ENCODE measurements at regions not wholly inside any gene's neighbourhood (a gene's known extent, or its start where the extent isn't known, plus 50 kb on each side); places are given as distances from the start of the nearest gene placed in this dataset.
"Not testable (repeated sequence)": the region's sequence is repeated elsewhere in the genome, so short reads cannot be mapped to it uniquely, and the experiment has no call there.

DNA sequence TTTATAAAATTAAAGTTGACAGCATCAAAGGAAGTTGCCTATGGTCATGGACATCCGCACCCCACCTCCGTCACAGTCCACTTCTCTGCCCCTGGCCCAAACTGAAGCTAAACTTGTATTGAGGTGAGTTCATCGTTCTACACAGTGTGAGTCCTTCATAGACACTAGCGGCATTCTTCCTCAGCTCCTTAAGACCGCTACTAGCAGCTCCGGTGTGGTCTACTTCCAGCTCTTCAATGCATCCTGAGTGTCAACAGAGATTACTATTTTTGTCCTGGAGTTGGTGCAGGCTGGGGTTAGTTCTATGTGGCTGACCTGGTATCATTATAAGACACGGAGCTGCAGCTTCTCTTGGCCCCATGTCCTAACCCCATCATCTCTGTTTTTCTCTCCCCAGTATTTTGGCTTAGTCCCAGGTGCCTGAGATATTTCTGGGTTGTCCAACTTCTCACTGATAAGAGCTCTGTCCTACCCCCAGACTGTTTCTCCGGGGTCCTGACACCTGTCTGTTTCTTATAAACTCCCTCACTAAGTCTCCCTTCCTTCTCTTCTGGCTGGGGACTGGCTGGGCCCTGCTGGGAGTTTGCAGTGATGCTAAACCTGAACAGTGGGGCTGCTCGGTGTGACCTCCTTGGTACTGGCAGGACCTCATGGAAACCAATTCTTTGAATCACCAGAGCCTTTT lies 169.2 kb upstream of the ATP10A start:
- H3K27me3 ChIP-seq = no peaks in the 10 kb centered on the region
- TF ChIP-seq, protein P1, sequence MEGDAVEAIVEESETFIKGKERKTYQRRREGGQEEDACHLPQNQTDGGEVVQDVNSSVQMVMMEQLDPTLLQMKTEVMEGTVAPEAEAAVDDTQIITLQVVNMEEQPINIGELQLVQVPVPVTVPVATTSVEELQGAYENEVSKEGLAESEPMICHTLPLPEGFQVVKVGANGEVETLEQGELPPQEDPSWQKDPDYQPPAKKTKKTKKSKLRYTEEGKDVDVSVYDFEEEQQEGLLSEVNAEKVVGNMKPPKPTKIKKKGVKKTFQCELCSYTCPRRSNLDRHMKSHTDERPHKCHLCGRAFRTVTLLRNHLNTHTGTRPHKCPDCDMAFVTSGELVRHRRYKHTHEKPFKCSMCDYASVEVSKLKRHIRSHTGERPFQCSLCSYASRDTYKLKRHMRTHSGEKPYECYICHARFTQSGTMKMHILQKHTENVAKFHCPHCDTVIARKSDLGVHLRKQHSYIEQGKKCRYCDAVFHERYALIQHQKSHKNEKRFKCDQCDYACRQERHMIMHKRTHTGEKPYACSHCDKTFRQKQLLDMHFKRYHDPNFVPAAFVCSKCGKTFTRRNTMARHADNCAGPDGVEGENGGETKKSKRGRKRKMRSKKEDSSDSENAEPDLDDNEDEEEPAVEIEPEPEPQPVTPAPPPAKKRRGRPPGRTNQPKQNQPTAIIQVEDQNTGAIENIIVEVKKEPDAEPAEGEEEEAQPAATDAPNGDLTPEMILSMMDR (IDR thresholded peaks at IDR 0.05) = no peak
- H3K9me3 ChIP-seq = no peaks in the 10 kb centered on the region
- H3K4me1 ChIP-seq = peaks cover 0 to 7% (median 3%) of the 10 kb centered on the region in 4 donors
- peak in 1 of 2 donors; percentile 23 for DNase-seq
- intact Hi-C loops (cut with DNase I; ENCODE audit: low total_unique reads) = no loop called here
- no peak overlapping the region for H3K4me3 ChIP-seq
- no peaks in the 10 kb centered on the region for H3K36me3 ChIP-seq
- no peak overlapping the region for H3K27ac ChIP-seq

DNA sequence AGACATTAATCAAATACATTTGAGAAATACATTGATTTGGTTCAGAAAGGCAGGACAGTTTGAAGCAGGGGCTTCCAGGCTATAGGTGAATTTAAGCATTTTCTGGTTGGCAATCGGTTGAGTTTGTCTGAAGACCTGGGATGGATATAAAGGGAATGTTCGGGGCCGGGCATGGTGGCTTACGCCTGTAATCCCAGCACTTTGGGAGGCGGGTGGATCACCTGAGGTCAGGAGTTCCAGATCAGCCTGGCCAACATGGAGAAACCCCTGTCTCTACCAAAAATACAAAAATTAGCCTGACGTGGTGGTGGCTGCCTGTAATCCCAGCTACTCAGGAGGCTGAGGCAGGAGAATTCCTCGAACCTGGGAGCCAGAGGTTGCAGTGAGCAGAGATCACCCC lies 166.5 kb upstream of the ATP10A start:
- intact Hi-C loops (cut with DNase I; ENCODE audit: low total_unique reads); H3K27me3 ChIP-seq; H3K36me3 ChIP-seq: not testable (repeated sequence)

DNA sequence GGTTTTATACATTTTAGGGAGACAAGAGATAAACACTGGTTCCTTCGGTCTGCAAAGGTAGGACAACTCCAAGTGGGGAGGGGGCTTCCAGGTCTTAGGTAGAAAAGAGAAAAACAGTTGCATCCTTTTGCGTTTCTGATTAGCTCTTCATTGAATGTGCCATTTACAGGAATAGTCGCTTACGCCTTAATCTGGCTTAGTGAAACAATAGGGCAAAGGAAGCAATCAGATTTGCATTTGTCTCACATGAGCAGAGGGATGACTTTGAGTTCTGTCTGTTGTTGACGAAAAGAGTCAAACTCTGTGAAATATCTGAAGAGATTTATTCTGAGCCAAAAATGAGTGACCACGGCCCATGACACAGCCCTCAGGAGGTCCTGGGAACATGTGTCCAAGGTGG lies 166.0 kb upstream of the ATP10A start:
- Histone ChIP-seq H3K27ac (no peak overlapping the region), H3K36me3 (no peaks in the 10 kb centered on the region), H3K4me3 (no peak overlapping the region), H3K27me3 (no peaks in the 10 kb centered on the region), H3K9me3 (no peaks in the 10 kb centered on the region), H3K4me1 (peaks cover 0 to 7% (median 3%) of the 10 kb centered on the region in 4 donors)
- TF ChIP-seq, protein P1 (IDR thresholded peaks at IDR 0.05) = no peak
- no peak for DNase-seq
- intact Hi-C loops (cut with DNase I; ENCODE audit: low total_unique reads) = no loop called here

More for the DNA sequence above, 166.5 kb upstream of the ATP10A start:
- DNase-seq, H3K27ac ChIP-seq, H3K9me3 ChIP-seq, H3K4me3 ChIP-seq, H3K4me1 ChIP-seq: not testable (repeated sequence)

DNA sequence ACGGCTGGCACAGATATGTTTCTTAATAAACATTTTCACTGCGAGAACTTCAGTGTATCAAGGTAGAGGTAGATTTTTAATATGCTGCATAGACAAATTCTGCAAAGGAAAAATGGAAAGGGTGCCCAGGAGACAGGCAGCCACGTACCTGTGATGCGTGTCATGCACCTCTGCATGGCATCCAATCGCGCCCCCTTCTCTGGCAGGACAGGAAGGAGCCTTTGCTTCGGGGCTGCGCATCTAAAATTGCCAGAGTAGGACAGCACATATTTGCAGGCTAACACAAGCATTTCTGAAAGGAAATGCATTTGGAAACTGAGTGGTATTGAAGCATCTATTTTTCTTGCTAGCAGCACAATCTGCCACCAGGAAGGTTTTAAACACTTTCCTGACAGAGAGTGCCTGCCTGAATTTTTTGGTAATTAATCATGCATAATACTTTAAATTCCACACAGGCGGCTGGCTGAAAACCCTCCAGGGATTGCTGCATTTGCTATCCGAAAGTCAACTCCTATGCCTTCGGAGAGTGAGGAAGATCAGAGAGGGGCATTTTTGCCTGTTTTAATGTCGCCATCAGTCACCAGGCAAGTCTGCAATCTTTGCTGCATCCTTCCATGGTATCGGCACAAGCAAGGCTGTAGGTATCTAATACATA lies 165.1 kb upstream of the ATP10A start:
- intact Hi-C loops (cut with DNase I; ENCODE audit: low total_unique reads) = no loop called here

DNA sequence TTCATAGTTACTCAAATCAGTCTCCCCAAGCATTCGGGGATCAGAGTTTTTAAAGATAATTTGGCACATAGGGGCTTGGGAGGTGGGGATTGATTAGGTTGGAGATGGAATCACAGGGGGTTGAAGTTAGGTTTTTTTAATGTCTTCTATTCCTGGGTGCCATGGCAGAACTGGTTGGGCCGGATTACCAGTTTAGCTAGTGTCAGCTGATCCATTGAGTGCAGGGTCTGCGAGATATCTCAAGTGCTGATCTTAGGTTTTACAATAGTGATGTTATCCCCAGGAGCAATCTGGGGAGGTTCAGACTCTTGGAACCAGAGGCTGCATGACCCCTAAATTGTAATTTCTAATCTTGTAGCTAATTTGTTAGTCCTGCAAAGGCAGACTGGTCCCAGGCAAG lies 163.5 kb upstream of the ATP10A start:
- intact Hi-C loops (cut with DNase I; ENCODE audit: low total_unique reads); H3K4me3 ChIP-seq: not testable (repeated sequence)

More for the DNA sequence above, 165.1 kb upstream of the ATP10A start:
- no peak for DNase-seq
- Histone ChIP-seq H3K36me3 (no peaks in the 10 kb centered on the region), H3K9me3 (no peaks in the 10 kb centered on the region), H3K27me3 (no peaks in the 10 kb centered on the region), H3K27ac (no peak overlapping the region), H3K4me3 (no peak overlapping the region), H3K4me1 (peaks cover 0 to 7% (median 3%) of the 10 kb centered on the region in 4 donors)
- TF ChIP-seq, protein P1 (IDR thresholded peaks at IDR 0.05) = no peak

DNA sequence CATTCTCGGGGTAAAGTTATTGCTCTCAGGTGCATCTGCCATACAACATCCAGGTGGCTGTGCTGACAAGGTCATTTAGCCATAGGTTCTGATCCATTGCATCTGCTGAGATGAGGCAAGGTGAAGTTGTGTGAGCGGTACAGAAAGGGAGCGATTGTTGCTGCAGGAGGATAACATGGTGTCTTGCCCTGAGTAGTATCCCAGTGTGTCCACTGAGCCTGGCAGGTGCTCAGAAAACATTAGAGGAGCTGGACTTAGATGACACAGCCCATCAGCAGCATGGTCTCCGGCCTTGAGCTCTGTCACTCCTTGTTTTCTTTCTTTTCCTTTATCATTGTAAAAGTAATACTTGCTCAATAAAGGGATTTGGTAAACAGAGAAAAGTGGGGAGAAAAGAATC lies 161.1 kb upstream of the ATP10A start:
- intact Hi-C loops (cut with DNase I; ENCODE audit: low total_unique reads) = no loop called here

More for the DNA sequence above, 163.5 kb upstream of the ATP10A start:
- not testable (repeated sequence) for DNase-seq, H3K4me1 ChIP-seq, H3K9me3 ChIP-seq, H3K27ac ChIP-seq, H3K36me3 ChIP-seq, H3K27me3 ChIP-seq

More for the DNA sequence above, 161.1 kb upstream of the ATP10A start:
- no peak for DNase-seq
- TF ChIP-seq, protein P1 (IDR thresholded peaks at IDR 0.05) = no peak
- Histone ChIP-seq H3K4me1 (peaks cover 0 to 7% (median 3%) of the 10 kb centered on the region in 4 donors), H3K27me3 (peaks cover 0 to 2% of the 10 kb centered on the region in 2 donors), H3K4me3 (no peak overlapping the region), H3K9me3 (no peaks in the 10 kb centered on the region), H3K36me3 (no peaks in the 10 kb centered on the region), H3K27ac (no peak overlapping the region)
